HG03342 (cell line): ENCODE measurements at regions not wholly inside any gene's neighbourhood (a gene's known extent, or its start where the extent isn't known, plus 50 kb on each side); places are given as distances from the start of the nearest gene placed in this dataset.
"Not testable (repeated sequence)": the region's sequence is repeated elsewhere in the genome, so short reads cannot be mapped to it uniquely, and the experiment has no call there.

Source experiments
- ATAC-seq: cut with Tn5 transposase; IDR thresholded peaks from one replicate; pipeline ENCODE4 v1.9.1; 2021; ENCODE audit warnings: mild to moderate bottlenecking, moderate library complexity; ENCODE audit not compliant: unreplicated experiment

DNA sequence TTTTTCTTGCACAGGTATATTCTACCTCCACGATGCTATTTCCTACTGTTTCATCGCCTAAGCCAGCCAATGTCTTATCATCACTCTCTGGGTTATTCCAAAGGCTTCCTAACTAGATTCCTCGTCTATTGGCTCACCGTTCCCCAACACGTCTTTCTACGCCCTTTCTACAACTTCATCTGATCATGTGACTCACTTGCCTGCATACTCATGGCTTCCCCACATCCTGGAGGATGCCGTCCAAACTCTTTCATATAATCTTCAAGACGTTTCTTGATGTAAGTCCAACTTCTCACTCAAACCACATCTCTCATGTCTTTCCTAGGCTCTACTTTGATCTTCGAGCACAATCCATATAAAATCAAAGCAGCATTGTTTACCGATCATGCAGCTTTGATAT, 322.0 kb upstream of the PPARGC1A start:
- ATAC-seq = no peak

- ATAC-seq = no peak
These were observed 320.6 kb upstream of the PPARGC1A start for GRCh38 chr4:24210332-24210902.

DNA sequence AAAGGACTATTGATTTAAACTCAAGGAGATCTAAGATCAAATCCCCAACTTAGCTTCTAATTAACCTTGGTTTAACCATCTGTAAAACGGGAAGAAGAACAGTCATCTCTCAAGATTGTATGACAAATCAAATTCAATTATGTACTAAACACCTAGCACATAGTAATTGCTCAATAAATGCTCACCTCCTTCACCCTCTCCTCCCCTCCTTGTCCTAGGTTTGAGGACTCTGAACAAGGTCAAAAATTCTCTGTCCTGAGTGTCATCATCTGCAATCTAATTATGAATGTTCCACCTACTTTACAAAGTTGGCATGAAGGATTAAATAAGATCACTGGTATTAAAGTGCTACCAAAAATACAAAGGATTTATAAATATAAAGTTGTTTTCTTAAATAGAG, 320.1 kb upstream of the PPARGC1A start:
- no peak for ATAC-seq

DNA sequence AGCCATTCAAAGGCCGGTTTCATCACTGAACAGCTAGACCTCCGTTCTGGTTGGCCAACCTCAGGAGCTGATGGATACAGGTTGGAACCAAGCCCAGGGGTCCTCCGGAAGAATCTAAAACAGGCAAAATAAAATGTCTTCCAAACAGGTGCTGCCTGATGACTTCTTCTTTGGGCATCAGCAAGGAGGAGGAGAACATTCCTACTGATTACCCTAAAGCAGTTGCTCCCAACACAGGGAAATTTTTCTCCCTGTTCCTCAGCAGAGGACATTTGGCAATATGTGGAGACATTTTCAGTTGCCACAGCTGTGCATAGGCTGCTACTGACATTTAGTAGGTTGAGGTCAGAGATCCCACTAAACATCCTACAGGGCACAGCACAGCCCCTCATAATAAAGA, 319.3 kb upstream of the PPARGC1A start:
- ATAC-seq = no peak

DNA sequence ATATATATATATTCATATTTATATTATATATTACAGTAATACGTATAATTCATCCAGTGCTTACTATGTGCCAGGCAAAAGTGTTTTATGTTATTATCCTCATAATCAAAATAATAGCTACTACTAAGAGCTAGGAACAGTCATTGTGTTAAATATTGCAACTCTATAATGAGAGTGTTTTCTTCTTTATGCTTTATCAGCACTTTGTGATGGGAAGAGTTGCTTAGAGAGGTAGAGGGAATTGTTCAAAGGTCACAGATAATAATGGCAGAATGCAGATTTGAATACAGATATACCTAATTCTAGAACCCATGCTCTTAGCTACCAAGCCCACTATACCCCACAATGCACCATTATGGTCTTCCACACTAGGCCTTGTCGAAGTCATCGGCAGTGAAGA, 318.8 kb upstream of the PPARGC1A start:
- no peak for ATAC-seq

DNA sequence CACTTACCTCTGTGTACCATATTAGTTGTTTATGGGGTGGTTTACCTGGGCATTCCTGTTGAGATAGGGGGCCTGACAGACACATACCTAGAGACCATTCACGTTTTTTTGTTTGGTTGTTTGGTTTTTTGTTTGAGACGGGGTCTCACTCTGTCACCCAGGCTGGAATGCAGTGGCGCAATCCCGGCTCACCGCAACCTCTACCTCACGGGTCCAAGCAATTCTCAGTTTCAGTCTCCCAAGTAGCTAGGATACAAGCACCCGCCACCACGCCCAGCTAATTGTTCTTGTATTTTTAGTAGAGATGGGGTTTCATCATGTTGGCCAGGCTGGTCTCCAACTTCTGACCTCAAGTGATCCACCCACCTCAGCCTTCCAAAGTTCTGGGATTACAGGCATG, 314.9 kb upstream of the PPARGC1A start:
- ATAC-seq = not testable (repeated sequence)

DNA sequence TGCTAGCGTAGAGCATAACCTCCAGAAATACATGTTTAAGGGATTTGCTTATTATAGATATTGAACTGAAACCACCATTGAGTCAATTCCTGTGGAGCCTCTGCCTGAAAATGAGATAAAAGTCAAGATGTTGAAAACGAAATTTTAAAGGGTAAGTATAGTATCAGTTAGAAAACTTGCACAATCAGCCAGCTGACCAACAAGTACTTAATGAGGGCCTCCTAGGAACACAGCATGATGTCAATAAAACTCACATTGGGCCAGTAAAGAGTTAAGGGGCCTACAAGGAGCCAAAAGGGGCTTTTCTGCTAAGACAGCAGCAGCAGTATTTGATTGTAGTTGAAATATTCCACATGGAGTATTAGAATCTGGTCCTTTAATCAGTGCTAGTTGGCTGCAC, 314.1 kb upstream of the PPARGC1A start:
- no peak for ATAC-seq

- ATAC-seq = no peak
These were observed 312.7 kb upstream of the PPARGC1A start for GRCh38 chr4:24202579-24202978.

DNA sequence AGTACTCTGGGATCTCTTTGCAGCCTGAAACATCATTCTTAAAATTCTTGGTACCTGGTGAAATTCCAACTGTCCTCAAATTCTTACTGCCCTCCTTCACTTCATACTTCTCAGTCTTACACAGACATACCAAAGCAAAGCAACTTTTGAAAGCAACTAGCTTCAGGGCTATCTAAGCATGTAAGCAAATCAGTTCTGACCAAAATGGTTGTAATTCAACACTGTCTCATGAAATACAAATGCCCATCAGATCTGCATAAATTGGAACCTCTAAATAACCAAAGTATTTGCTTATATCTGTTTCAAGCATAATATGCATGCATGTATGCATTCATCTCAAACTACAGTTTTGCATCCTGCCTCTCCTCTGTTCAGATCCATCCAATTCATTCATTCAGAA, 308.1 kb upstream of the PPARGC1A start:
- no peak for ATAC-seq

- ATAC-seq = no peak
These were observed 306.9 kb upstream of the PPARGC1A start for GRCh38 chr4:24196785-24197184.

DNA sequence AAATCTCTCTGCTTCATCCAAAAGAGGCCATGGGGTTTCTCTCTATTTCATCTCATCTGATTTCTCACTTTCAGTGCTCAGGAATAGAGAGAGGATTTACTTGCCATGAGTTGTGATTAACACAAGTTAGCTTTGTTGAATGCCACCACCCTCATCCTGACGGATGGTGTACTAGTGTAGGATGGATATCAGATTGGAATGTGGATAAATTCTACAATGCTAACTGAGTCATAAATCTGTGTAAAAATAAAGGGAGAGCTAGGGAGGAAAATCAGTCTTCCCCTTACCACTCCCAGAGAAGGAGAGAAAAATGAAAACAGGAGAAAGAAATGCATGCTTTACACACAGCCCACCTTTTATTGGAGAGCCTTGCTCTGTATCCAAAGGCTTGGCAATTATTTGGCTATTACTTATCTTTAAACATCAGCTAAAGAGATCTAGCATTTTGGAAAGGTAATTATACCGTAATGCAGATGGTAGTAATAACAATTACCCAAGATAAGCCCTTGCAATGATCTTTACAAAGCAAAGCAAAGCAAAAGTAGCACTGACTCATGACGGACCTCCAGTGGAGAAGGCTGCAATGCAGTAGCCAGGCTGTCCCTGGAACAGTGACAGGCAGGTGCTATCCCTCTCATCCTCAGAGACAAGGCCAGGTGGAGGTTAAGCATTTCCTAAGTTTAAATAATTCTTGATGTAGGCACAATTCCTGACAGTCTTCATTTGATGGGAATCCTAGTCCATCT, 306.3 kb upstream of the PPARGC1A start:
- ATAC-seq = no peak

- no peak for ATAC-seq
These were observed 302.3 kb upstream of the PPARGC1A start for GRCh38 chr4:24192018-24192641.

GRCh38 chr4:24190761-24191695, 301.2 kb upstream of the PPARGC1A start:
- ATAC-seq = no peak

DNA sequence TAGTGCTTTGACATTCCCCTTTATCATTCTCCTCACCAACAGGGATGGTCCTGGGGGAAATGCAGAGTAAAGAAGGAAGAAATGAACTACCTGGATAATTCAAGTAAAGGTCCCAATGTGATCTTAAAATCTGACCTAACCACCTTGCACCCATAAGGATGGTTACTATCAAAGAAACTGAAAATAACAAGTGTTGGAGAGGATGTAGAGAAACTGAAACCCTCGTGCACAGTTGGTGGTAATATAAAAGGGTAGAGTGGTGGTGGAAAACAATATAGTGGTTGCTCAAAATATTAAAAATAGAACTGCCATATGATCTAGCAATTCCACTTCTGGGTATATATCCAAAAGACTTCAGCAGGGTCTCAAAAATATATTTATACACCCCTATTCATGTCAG, 298.6 kb upstream of the PPARGC1A start:
- no peak for ATAC-seq

- no peak for ATAC-seq
These were observed 296.6 kb upstream of the PPARGC1A start for GRCh38 chr4:24186466-24186865.

DNA sequence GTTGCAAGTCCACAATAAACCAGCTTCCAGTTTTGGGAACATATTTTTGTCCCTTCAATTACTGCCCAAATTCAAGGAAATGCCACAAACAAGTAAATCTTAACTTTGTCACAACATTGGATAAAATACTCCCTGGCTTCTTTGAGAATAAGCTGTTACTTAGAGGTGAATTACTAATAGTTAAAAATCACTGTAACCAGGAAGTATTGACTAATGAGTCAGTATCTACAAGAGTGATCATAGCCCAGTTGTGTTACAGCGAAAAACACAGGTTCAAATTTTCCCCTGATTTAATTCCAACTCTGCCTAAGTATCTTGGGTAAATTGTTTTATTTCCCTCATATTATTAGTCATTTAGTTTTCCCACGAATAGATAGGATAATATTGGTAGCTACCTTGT, 291.2 kb upstream of the PPARGC1A start:
- ATAC-seq = no peak

GRCh38 chr4:24180586-24180985, 290.7 kb upstream of the PPARGC1A start:
- no peak for ATAC-seq

- no peak for ATAC-seq
These were observed 289.5 kb upstream of the PPARGC1A start for GRCh38 chr4:24179201-24179840.

DNA sequence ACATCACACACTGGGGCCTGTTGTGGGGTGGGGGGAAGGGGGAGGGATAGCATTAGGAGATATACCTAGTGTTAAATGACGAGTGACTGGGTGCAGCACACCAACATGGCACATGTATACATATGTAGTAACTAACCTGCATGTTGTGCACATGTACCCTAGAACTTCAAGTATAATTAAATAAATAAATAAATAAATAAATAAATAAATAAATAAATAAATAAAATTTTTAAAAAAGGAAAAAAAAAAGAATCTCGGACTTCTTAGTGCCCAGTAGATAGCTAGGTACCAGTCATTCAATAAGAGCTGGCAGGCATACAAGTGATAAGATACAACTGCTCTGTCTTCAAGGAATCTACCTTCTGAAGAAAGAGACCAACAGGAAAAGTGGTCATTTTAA, 287.6 kb upstream of the PPARGC1A start:
- ATAC-seq = not testable (repeated sequence)

- ATAC-seq = no peak
These were observed 285.9 kb upstream of the PPARGC1A start for GRCh38 chr4:24175707-24176106.

DNA sequence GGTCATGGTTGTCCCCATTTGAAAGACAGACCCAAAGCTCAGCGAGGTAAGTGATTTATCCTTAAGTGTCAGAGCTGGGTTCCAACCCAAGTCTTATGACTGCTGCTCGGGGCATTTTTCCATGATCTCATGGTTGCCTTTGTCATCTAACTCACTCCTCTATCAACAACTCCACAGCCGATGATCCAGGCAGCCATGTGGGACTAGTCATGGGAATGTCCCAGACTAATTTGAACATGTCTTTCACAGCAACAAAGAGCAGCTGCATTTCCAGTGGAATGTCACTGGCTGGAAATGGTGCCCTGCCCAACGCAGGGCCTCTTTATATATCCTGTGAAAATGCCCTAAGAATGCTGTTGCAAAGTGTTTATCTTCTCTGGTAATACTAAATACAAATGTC, 284.8 kb upstream of the PPARGC1A start:
- no peak for ATAC-seq
